WTC11 (cell line): ENCODE measurements at regions not wholly inside any gene's neighbourhood (a gene's known extent, or its start where the extent isn't known, plus 50 kb on each side); places are given as distances from the start of the nearest gene placed in this dataset.

Experiments used
- ATAC-seq: fragments of 200-7000 bp; cut with Tn5 transposase; 2 replicates; pipeline ENCODE4 v1.10.0; 2021; ENCODE audit warnings: mild to moderate bottlenecking, moderate library complexity
- CTCF ChIA-PET: fragments of 300-600 bp; sonication (Branson Sonifier 250); formaldehyde crosslinking; loops from one replicate; lab custom pipeline; 2021; ENCODE audit warnings: antibody characterized with exemption; lab: Charles Lee
- POLR2A ChIA-PET: fragments of 350-600 bp; sonication (Branson Sonifier 250); formaldehyde crosslinking; loops from one replicate; lab custom pipeline; 2021; ENCODE audit warnings: antibody characterized with exemption; lab: Charles Lee
- DNase-seq: peaks from one replicate; pipeline ENCODE4 v3.0.0; 2021; ENCODE audit warnings: low spot score
- H3K27ac Mint-ChIP-seq: 2 replicates; pipeline ENCODE4 v1.8.0; 2021; ENCODE audit warnings: mixed read lengths
- H3K27me3 Mint-ChIP-seq: 2 replicates; pipeline ENCODE4 v1.8.0; 2021; ENCODE audit warnings: low read depth, mild to moderate bottlenecking, moderate library complexity, mixed read lengths
- H3K36me3 Mint-ChIP-seq: 2 replicates; pipeline ENCODE4 v1.8.0; 2021; ENCODE audit warnings: mixed read lengths
- H3K4me1 Mint-ChIP-seq: 2 replicates; pipeline ENCODE4 v1.8.0; 2022; ENCODE audit warnings: mixed read lengths
- H3K4me3 Mint-ChIP-seq: 2 replicates; pipeline ENCODE4 v1.8.0; 2021; ENCODE audit warnings: mild to moderate bottlenecking, moderate library complexity, mixed read lengths
- H3K9me3 Mint-ChIP-seq: 2 replicates; pipeline ENCODE4 v1.8.0; 2021; ENCODE audit warnings: mixed read lengths
- AR ChIP-seq: fragments of 250-450 bp; sonication (Bioruptor Pico); IDR thresholded peaks from 2 replicates; pipeline ENCODE4 v1.9.0; 2021; ENCODE audit warnings: mild to moderate bottlenecking
- ERG ChIP-seq: fragments of 250-450 bp; sonication (Bioruptor Pico); IDR thresholded peaks from 2 replicates; pipeline ENCODE4 v1.8.0; 2021; ENCODE audit warnings: mild to moderate bottlenecking
- ESRRA ChIP-seq: sonication (generic); formaldehyde crosslinking; IDR thresholded peaks from 2 replicates; pipeline ENCODE4 v1.8.1; 2022; ENCODE audit warnings: mild to moderate bottlenecking, missing genetic modification reagents, borderline replicate concordance
- FOXP1 ChIP-seq: sonication (generic); formaldehyde crosslinking; IDR thresholded peaks from 2 replicates; pipeline ENCODE4 v1.8.0; 2022; ENCODE audit warnings: missing genetic modification reagents, mild to moderate bottlenecking, moderate library complexity, borderline replicate concordance
- FOXP4 ChIP-seq: sonication (generic); formaldehyde crosslinking; IDR thresholded peaks from 2 replicates; pipeline ENCODE4 v1.8.0; 2022; ENCODE audit warnings: mild to moderate bottlenecking, missing genetic modification reagents
- HMGXB4 ChIP-seq: sonication (generic); formaldehyde crosslinking; IDR thresholded peaks from 2 replicates; pipeline ENCODE4 v1.8.1; 2023; ENCODE audit warnings: mild to moderate bottlenecking, moderate library complexity, missing genetic modification reagents
- MLX ChIP-seq: sonication (generic); formaldehyde crosslinking; IDR thresholded peaks from 2 replicates; pipeline ENCODE4 v1.8.1; 2023; ENCODE audit warnings: mild to moderate bottlenecking, missing genetic modification reagents, moderate library complexity
- MYBL2 ChIP-seq: sonication (generic); formaldehyde crosslinking; IDR thresholded peaks from 2 replicates; pipeline ENCODE4 v1.8.1; 2023; ENCODE audit warnings: mild to moderate bottlenecking, moderate library complexity, missing genetic modification reagents
- OVOL2 ChIP-seq: fragments of 250-450 bp; sonication (Bioruptor Pico); IDR thresholded peaks from 2 replicates; pipeline ENCODE4 v1.9.0; 2021; ENCODE audit warnings: mild to moderate bottlenecking, borderline replicate concordance
- SMAD3 ChIP-seq: sonication (generic); formaldehyde crosslinking; IDR thresholded peaks from 2 replicates; pipeline ENCODE4 v1.8.0; 2022; ENCODE audit warnings: missing genetic modification reagents, mild to moderate bottlenecking, borderline replicate concordance
- SP1 ChIP-seq: sonication (generic); formaldehyde crosslinking; conservative IDR thresholded peaks from 2 replicates; pipeline ENCODE4 v1.8.1; 2022; ENCODE audit warnings: missing genetic modification reagents
- STAT6 ChIP-seq: sonication (generic); formaldehyde crosslinking; conservative IDR thresholded peaks from 2 replicates; pipeline ENCODE4 v1.8.1; 2023; ENCODE audit warnings: mild to moderate bottlenecking, low read depth, missing genetic modification reagents, moderate library complexity
- TCF7 ChIP-seq: sonication (generic); formaldehyde crosslinking; IDR thresholded peaks from 2 replicates; pipeline ENCODE4 v1.8.0; 2022; ENCODE audit warnings: mild to moderate bottlenecking, low read depth, missing genetic modification reagents, moderate library complexity
- ZMAT4 ChIP-seq: fragments of 250-450 bp; sonication (Bioruptor Pico); IDR thresholded peaks from 2 replicates; pipeline ENCODE4 v1.9.0; 2021; ENCODE audit warnings: mild to moderate bottlenecking
- ZNF281 ChIP-seq: sonication (generic); formaldehyde crosslinking; IDR thresholded peaks from 2 replicates; pipeline ENCODE4 v1.8.0; 2023; ENCODE audit warnings: mild to moderate bottlenecking, missing genetic modification reagents
- ZNF532 ChIP-seq: fragments of 250-450 bp; sonication (Bioruptor Pico); IDR thresholded peaks from 2 replicates; pipeline ENCODE4 v1.9.0; 2021; ENCODE audit warnings: mild to moderate bottlenecking, borderline replicate concordance

GRCh38 chr18:38307914-38308313 is 742.3 kb upstream of the CELF4 start (continued):
- TF ChIP-seq STAT6 (CRISPR knock-in tag) (no peak), HMGXB4 (CRISPR knock-in tag) (no peak), ERG (CRISPR knock-in tag) (no peak), MLX (CRISPR knock-in tag) (no peak)
- TF ChIP-seq, all 79 proteins: peak for 0

- no peak overlapping the region for H3K27ac Mint-ChIP-seq
- peaks cover 10% of the 10 kb centered on the region for H3K9me3 Mint-ChIP-seq
- CTCF ChIA-PET: no interaction called here
- ATAC-seq (no peak), DNase-seq (no peak)
- H3K4me3 Mint-ChIP-seq: no peak overlapping the region
- no peaks in the 10 kb centered on the region; the same call in 1 of the 2 replicates for H3K27me3 Mint-ChIP-seq
- POLR2A ChIA-PET: no interaction called here
- peaks cover 4% of the 10 kb centered on the region for H3K36me3 Mint-ChIP-seq
- peaks cover 10% of the 10 kb centered on the region for H3K4me1 Mint-ChIP-seq
- TF ChIP-seq FOXP1 (CRISPR knock-in tag): no peak
- no peak for TF ChIP-seq OVOL2
- no peak for TF ChIP-seq SP1
- TF ChIP-seq FOXP4 (CRISPR knock-in tag): no peak
- no peak for TF ChIP-seq MYBL2 (CRISPR knock-in tag)
- TF ChIP-seq ZNF281 (CRISPR knock-in tag): no peak
- TF ChIP-seq AR: no peak
- TF ChIP-seq ESRRA (CRISPR knock-in tag): no peak
- no peak for TF ChIP-seq TCF7 (CRISPR knock-in tag)
- no peak for TF ChIP-seq ZMAT4
- no peak for TF ChIP-seq SMAD3
- no peak for TF ChIP-seq ZNF532
Measured at GRCh38 chr18:38305961-38306360, 740.4 kb upstream of the CELF4 start.
